ENCODE measurements at regions not wholly inside any gene's neighbourhood (a gene's known extent, or its start where the extent isn't known, plus 50 kb on each side); places are given as distances from the start of the nearest gene placed in this dataset.

- Histone ChIP-seq H3K27ac (peak overlapping the region in 8 of 21 experiments; percentile 25 to 60 (median 52)), H3K4me3 (no peak overlapping the region)
These were observed 234.3 kb downstream of the ZNF674 start for GRCh38 chrX:46310815-46311497.

GRCh38 chrX:46308110-46308509 is 237.1 kb downstream of the ZNF674 start:
- Histone ChIP-seq H3K27ac (no peak overlapping the region), H3K4me3 (no peak overlapping the region)

DNA sequence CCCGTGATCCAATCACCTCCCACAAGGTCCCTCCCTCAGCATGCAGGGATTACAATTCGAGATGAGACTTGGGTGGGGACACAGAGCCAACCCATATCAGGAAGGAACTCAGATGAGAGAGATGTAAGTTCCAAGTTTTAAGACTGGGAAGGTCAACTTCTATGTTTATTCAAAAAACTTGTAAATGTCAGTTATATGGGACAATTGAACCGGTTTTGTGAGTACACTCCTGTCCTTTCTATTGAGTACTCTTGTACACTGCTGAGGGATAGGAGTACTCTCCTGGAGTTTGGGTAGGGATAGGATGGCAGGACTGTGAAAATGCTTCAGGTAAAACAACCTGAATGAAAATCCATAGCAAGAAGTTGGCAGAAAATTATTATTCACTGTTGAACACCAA is 239.1 kb downstream of the ZNF674 start:
- Histone ChIP-seq H3K27ac (no peak overlapping the region), H3K4me3 (no peak overlapping the region)

GRCh38 chrX:46305431-46305830 is 239.8 kb downstream of the ZNF674 start:
- Histone ChIP-seq H3K27ac (no peak overlapping the region), H3K4me3 (no peak overlapping the region)

DNA sequence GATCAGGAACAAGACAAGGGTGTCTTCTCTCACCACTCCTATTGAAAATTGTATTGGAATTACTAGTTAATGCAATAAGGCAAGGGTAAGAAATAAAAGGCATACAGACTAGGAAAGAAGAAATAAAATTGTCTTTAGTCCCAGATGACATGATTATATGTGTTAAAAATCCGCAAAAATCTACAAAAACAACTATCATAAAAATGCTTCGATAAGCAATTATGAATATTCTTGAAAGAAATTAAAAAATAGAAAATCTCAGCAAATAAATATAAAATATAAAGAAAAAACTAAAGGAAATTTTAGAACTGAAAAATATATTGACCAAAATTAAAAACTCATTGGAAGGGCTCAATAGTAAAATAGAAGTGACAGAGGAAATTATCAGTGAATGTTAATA is 243.3 kb downstream of the ZNF674 start:
- Histone ChIP-seq H3K27ac (no peak overlapping the region), H3K4me3 (no peak overlapping the region)

DNA sequence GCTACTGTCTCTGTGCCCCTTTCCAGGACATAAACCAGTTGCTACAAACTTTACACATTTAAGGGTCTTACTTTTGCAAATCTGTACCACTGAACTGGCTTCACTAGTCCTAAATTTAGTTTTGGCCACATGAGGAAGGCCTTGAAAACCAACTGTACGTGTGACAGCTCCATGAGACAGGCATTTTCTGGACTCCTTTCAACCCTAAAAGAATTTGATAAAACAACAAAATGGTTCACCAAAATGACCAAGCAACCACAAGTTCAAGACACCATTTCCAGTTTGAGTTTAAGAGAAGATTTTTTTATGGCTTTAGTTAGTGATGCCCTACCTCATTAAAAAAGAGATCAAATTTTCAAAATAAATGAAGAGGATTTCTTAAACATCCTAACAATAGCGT is 246.4 kb downstream of the ZNF674 start:
- H3K27ac ChIP-seq = no peak overlapping the region
- no peak overlapping the region for H3K4me3 ChIP-seq

DNA sequence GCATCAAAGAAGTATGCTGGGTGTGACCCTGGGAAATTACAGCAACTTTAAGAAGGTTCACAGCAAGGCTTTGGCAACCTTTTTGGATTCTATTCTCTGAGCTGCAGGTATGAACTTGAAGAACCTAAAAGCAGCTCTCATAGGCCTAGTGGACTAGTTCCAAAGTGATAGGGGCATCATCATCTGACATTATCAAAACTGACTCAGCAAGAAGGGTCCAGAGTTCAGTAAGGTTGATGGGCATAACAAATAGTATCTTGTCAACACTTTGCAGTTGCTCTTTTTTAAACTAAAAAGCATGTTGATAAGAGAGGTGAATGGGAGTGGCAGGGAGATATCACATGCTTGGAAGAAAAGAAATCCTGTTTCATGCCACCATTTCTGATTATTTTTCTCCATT is 249.3 kb downstream of the ZNF674 start:
- H3K27ac ChIP-seq = no peak overlapping the region

GRCh38 chrX:46294234-46294633 is 251.0 kb downstream of the ZNF674 start:
- no peak overlapping the region for H3K4me3 ChIP-seq
- H3K27ac ChIP-seq = no peak overlapping the region

More for the DNA sequence above, 249.3 kb downstream of the ZNF674 start:
- no peak overlapping the region for H3K4me3 ChIP-seq

GRCh38 chrX:46279925-46280313 is 265.3 kb downstream of the ZNF674 start:
- peak overlapping the region in 1 of 21 experiments; percentile 24 for H3K27ac ChIP-seq
- no peak overlapping the region for H3K4me3 ChIP-seq

DNA sequence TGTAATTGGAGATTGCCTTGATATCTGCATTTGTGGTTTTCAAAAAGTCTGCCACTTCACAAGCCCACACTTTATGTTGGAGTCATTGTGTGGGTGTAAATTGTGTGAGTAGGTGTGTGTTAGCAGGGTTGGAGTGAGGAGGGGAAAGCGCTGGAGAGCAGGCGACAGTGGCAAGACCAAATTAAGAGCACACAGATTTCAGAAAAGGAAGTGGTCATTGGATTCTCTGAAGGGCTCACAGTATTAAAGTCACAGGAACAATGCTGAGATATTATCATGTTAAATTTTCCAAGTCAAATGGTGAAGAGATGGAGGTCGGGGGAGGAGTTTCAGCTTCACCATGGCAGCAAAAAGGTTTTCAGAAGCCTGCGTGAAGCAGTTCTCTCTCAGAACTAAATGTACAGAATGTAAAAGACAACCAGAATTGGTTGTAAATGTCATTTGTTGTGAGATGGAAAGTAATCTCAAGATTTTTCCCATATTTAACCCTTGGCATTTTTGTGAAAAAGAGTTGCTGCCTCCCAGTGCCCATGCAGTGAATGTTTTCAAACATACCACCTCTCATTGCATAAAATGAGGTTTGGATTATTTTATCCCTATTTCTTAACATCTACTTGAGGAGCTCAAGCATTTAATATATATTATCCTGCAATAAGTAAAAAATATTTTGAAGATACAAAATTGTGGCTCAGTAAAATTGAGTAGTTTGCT is 265.9 kb downstream of the ZNF674 start:
- no peak overlapping the region for H3K4me3 ChIP-seq
- peak overlapping the region in 3 of 21 experiments; percentile 7 to 41 (median 24) for H3K27ac ChIP-seq

- H3K27ac ChIP-seq = peak overlapping the region in 1 of 21 experiments; percentile 24
- H3K4me3 ChIP-seq = no peak overlapping the region
These were observed 266.6 kb downstream of the ZNF674 start for GRCh38 chrX:46278572-46278971.

- Histone ChIP-seq H3K27ac (no peak overlapping the region), H3K4me3 (no peak overlapping the region)
These were observed 276.8 kb downstream of the ZNF674 start for GRCh38 chrX:46268412-46268811.

- Histone ChIP-seq H3K4me3 (no peak overlapping the region), H3K27ac (no peak overlapping the region)
These were observed 281.7 kb downstream of the ZNF674 start for GRCh38 chrX:46263494-46263893.

DNA sequence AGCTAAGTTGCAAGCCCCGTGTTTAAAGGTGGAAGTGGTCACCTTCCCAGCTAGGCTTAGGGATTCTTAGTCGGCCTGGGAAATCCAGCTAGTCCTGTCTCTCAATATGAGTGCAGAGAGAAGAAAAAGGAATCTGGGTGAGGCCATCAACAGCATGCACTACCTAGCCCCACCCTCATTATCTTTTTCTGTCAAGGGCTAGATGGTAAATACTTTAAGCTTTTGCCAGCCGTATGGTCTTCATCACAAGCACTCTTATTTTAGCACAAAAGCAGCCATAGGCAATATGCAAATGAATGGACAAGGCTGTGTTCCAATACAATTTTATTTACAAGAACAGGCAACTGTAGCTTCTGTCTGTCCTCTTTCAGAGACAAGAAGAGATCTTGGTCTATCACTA is 282.9 kb downstream of the ZNF674 start:
- H3K4me3 ChIP-seq = no peak overlapping the region
- no peak overlapping the region for H3K27ac ChIP-seq

GRCh38 chrX:46260499-46260898 is 284.7 kb downstream of the ZNF674 start:
- Histone ChIP-seq H3K4me3 (no peak overlapping the region), H3K27ac (peak overlapping the region in 2 of 21 experiments; percentile 10 to 45)

DNA sequence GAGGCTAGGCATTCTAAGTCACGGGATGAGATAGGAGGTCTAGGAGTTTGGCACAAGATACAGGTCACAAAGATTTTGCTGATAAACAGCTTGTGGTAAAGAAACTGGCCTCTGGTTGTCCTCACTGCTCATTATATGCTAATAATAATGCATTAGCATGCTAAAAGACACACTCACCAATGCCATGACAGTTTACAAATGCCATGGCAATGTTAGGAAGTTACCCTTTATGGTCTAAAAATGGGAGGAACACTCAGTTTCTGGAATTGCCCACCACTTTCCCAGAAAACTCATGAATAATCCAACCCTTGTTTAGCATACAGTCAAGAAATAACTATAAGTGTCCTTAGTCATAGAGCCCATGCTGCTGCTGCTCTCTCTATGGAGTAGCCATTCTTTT is 286.9 kb downstream of the ZNF674 start:
- no peak overlapping the region for H3K4me3 ChIP-seq
- no peak overlapping the region for H3K27ac ChIP-seq

DNA sequence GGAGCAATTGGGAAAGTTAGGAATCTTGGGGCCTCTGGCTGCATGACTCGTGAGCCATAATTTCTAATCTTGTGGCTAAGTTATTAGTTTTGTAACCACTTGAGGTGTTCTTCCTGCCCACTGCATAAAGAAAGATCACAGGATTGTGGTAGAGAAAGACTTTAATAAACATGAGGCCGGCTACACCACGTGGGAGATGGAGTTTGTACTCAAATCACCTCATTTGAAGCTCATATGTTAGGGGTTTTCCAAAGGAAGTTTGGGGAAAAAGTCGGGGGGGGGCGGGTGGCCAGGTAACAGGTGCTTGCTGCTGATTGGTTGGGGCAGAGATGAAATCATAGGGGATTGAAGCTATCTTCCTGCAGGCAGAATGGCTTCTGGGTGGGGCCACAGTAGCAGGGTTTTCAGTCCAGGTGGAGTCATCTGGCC is 287.8 kb downstream of the ZNF674 start:
- no peak overlapping the region for H3K27ac ChIP-seq
- H3K4me3 ChIP-seq = no peak overlapping the region

DNA sequence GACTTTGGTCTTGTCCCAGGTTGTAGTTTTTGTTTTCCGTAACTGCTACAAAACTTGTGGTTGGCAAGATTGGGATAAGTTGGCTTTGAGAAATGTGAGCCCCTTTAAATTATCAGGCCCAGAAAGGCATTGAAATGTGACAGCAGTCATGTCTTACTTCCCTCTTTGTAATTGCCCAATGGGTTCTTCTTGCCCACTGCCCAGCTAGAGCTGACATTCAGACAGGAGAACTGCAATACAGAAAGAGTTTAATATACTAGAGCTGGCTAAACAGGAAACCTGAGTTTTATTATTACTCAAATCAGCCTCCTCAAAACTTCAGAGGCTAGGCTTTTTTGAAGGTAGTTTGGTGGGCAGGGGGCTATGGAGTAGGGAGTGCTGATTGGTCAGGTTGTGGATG is 288.3 kb downstream of the ZNF674 start:
- no peak overlapping the region for H3K27ac ChIP-seq
- H3K4me3 ChIP-seq = no peak overlapping the region

DNA sequence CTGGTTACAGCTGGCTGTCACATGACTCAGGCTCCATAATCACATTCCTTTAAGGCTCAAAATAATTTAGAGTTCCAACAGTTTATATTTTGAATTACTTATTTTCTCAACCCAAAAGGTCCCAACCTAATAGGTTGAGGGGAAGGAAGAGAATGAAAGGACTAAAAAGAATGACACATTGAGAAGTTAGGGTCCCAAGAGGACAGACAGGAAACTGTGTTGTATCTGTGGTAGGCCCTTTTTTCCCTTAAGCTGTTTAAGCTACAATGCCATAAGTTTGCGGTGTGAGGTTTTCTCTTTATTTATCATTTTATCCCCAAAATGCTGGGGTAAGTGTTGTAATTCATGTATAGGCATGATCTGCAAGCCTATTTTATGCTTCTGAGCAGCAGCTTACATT is 290.2 kb downstream of the ZNF674 start:
- Histone ChIP-seq H3K27ac (peak overlapping the region in 1 of 21 experiments; percentile 28), H3K4me3 (no peak overlapping the region)

DNA sequence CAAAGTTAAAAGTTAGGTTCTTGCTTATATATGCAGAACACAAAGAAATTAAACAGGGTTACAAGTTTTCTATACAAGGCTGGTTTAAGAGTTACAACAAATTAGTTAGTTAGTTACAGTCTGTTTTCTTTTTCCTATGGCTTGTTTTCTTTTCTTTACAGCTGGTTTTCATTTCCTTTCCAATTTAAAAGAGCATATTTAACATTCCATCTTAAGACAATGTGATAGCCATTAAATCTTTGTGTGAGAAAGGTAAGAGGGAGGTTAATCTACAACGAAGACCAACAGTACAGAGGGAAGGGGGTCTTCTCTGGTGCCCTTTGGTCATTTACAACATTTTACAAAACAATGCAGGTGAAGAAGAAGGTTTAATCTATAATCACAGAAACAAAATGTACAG is 290.6 kb downstream of the ZNF674 start:
- Histone ChIP-seq H3K27ac (peak overlapping the region in 1 of 21 experiments; percentile 28), H3K4me3 (no peak overlapping the region)

DNA sequence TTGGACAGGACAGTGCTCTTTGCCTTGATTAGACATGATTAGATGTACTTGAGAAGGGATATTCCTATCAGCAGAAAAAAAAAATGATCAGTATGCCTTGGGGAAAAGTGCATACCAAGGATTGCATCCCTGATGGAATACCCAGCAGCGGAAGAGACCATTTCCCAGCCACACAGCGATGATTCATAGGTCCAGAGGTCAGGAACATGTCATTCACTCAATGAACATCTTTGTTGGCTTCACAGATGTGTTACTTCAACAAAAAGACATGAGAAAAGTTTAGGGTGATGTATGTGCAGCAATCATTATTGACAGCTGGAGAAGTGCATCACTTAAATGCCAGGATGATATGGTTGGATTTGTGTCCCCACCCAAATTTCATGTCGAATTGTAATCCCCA is 293.5 kb downstream of the ZNF674 start:
- H3K27ac ChIP-seq = no peak overlapping the region
- H3K4me3 ChIP-seq = no peak overlapping the region

All from skin epidermis (tissue), 12 donors.